ENCODE measurements at regions not wholly inside any gene's neighbourhood (a gene's known extent, or its start where the extent isn't known, plus 50 kb on each side); places are given as distances from the start of the nearest gene placed in this dataset.

DNA sequence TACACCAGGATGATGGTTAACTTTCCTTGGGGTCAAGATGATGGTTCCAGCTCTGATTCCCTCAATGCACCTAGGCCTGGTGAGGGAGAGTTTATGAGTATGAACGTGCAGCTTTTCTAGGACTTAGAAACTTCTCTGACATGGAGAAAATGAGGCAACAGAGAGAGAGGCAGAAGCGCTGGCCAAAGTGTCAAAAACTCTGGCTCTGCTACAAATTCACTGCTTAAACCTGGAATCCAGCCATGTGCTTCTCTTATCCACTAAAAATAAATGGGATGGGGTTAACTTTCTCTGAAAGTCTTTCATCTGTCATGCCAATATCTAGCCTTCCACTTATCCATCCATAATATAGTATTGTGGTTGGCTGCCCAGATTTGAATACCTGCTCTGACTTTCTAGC lies 568.7 kb downstream of the MED13L start:
- H3F3A ChIP-seq (ENCODE audit: insufficient read depth, low read length): no peaks in the 10 kb centered on the region
- TF ChIP-seq EZH2 (IDR thresholded peaks at IDR 0.05; ENCODE audit: borderline replicate concordance, low read length): no peak
- TF ChIP-seq, protein P1, sequence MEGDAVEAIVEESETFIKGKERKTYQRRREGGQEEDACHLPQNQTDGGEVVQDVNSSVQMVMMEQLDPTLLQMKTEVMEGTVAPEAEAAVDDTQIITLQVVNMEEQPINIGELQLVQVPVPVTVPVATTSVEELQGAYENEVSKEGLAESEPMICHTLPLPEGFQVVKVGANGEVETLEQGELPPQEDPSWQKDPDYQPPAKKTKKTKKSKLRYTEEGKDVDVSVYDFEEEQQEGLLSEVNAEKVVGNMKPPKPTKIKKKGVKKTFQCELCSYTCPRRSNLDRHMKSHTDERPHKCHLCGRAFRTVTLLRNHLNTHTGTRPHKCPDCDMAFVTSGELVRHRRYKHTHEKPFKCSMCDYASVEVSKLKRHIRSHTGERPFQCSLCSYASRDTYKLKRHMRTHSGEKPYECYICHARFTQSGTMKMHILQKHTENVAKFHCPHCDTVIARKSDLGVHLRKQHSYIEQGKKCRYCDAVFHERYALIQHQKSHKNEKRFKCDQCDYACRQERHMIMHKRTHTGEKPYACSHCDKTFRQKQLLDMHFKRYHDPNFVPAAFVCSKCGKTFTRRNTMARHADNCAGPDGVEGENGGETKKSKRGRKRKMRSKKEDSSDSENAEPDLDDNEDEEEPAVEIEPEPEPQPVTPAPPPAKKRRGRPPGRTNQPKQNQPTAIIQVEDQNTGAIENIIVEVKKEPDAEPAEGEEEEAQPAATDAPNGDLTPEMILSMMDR (IDR thresholded peaks at IDR 0.05; ENCODE audit: low read length): no peak
- H4K20me1 ChIP-seq (ENCODE audit: insufficient read depth, low read length): no peaks in the 10 kb centered on the region
- H3K27me3 ChIP-seq (ENCODE audit: insufficient read depth, low read length): no peaks in the 10 kb centered on the region
- no peak overlapping the region for H3K4me3 ChIP-seq (ENCODE audit: low read depth, low read length, poor library complexity, severe bottlenecking)
- no peak overlapping the region for H3K4me2 ChIP-seq (ENCODE audit: low read length)
- no peak overlapping the region for H3K27ac ChIP-seq (ENCODE audit: low read depth, low read length, poor library complexity, severe bottlenecking)
- H3K79me2 ChIP-seq (ENCODE audit: insufficient read depth, low read length): no peaks in the 10 kb centered on the region
- H3K9ac ChIP-seq (ENCODE audit: low read length): no peak overlapping the region
- no peaks in the 10 kb centered on the region for H3K36me3 ChIP-seq (ENCODE audit: insufficient read depth, low read length)
- H2AFZ ChIP-seq (ENCODE audit: low read length): no peak overlapping the region
- no peaks in the 10 kb centered on the region for H3K9me3 ChIP-seq (ENCODE audit: low read length)
- H3K9me2 ChIP-seq (ENCODE audit: low read depth, low read length): no peaks in the 10 kb centered on the region
- no peaks in the 10 kb centered on the region for H3K4me1 ChIP-seq (ENCODE audit: insufficient read depth, low read length, severe bottlenecking)

DNA sequence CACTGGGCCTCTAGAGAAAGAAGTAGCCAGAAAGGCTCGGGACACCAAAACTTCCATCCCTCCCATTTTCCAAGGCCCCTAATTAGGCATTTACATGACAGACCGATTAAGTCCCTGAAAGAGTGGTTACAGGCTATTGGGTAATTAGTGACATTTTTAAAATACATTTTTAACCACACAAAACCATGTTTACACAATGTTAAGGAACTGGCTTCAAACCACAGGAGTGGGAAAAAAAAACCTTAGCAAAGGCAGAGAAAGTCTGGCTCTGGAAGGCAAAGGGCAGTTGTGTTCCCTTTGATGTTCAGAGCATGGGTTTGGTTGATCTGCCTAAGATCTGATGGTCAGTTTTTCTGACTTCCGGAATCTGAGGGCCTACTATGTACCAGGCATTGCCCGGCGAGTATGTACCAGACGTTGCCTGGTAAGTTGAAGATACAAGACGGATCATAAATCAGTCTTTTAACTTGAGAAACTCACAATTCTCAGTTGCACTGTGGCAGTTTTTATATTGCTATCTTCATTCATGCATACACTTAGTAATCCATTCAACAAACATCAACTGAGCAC lies 576.5 kb downstream of the MED13L start:
- Histone ChIP-seq H3K4me1 (ENCODE audit: insufficient read depth, low read length, severe bottlenecking) (no peaks in the 10 kb centered on the region), H3K36me3 (ENCODE audit: insufficient read depth, low read length) (no peaks in the 10 kb centered on the region), H3K9me3 (ENCODE audit: low read length) (no peaks in the 10 kb centered on the region), H3K9me2 (ENCODE audit: low read depth, low read length) (no peaks in the 10 kb centered on the region), H3K79me2 (ENCODE audit: insufficient read depth, low read length) (no peaks in the 10 kb centered on the region), H3K9ac (ENCODE audit: low read length) (no peak overlapping the region), H3K4me3 (ENCODE audit: low read depth, low read length, poor library complexity, severe bottlenecking) (no peak overlapping the region), H4K20me1 (ENCODE audit: insufficient read depth, low read length) (no peaks in the 10 kb centered on the region), H3F3A (ENCODE audit: insufficient read depth, low read length) (no peaks in the 10 kb centered on the region), H3K27me3 (ENCODE audit: insufficient read depth, low read length) (no peaks in the 10 kb centered on the region), H3K27ac (ENCODE audit: low read depth, low read length, poor library complexity, severe bottlenecking) (no peak overlapping the region), H3K4me2 (ENCODE audit: low read length) (no peak overlapping the region), H2AFZ (ENCODE audit: low read length) (no peak overlapping the region)
- TF ChIP-seq EZH2 (IDR thresholded peaks at IDR 0.05; ENCODE audit: borderline replicate concordance, low read length): no peak
- TF ChIP-seq, protein P1 (IDR thresholded peaks at IDR 0.05; ENCODE audit: low read length): no peak

DNA sequence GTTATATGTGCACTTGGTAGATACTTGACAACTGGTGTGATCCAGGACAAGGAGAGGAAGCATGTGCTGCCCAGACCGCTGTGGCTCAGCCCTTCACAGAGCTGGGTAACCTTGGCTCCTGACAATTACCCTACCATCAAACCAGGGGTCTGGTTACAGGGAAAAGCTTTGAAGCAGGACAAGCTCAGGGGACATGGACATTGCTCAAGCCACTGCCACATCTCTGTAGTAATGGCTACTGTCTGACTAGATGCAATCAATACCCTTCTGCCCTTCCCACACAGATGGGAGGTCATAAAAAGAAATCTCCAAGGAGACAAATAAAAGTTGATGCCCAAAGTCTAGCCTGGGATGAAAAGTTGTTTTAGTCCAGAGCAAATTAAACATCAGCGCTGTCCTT lies 577.4 kb downstream of the MED13L start:
- Histone ChIP-seq H3K4me1 (ENCODE audit: insufficient read depth, low read length, severe bottlenecking) (no peaks in the 10 kb centered on the region), H2AFZ (ENCODE audit: low read length) (no peak overlapping the region), H3K27me3 (ENCODE audit: insufficient read depth, low read length) (no peaks in the 10 kb centered on the region), H3K36me3 (ENCODE audit: insufficient read depth, low read length) (no peaks in the 10 kb centered on the region), H3K27ac (ENCODE audit: low read depth, low read length, poor library complexity, severe bottlenecking) (no peak overlapping the region), H3K9me3 (ENCODE audit: low read length) (no peaks in the 10 kb centered on the region), H3K9me2 (ENCODE audit: low read depth, low read length) (no peaks in the 10 kb centered on the region), H4K20me1 (ENCODE audit: insufficient read depth, low read length) (no peaks in the 10 kb centered on the region), H3K4me2 (ENCODE audit: low read length) (no peak overlapping the region), H3K79me2 (ENCODE audit: insufficient read depth, low read length) (no peaks in the 10 kb centered on the region), H3K9ac (ENCODE audit: low read length) (no peak overlapping the region), H3K4me3 (ENCODE audit: low read depth, low read length, poor library complexity, severe bottlenecking) (no peak overlapping the region), H3F3A (ENCODE audit: insufficient read depth, low read length) (no peaks in the 10 kb centered on the region)
- TF ChIP-seq, protein P1 (IDR thresholded peaks at IDR 0.05; ENCODE audit: low read length): no peak
- TF ChIP-seq EZH2 (IDR thresholded peaks at IDR 0.05; ENCODE audit: borderline replicate concordance, low read length): no peak

Measured in OCI-LY1 (cell line).